ENCODE measurements at regions not wholly inside any gene's neighbourhood (a gene's known extent, or its start where the extent isn't known, plus 50 kb on each side); places are given as distances from the start of the nearest gene placed in this dataset.
"Not testable (repeated sequence)": the region's sequence is repeated elsewhere in the genome, so short reads cannot be mapped to it uniquely, and the experiment has no call there.

- no peak for DNase-seq (ENCODE audit: low read depth, low spot score)
Observed at GRCh38 chr7:148514236-148514635, 76.3 kb upstream of the C7orf33 start.

GRCh38 chr7:148515237-148515636 is 75.3 kb upstream of the C7orf33 start:
- DNase-seq (ENCODE audit: low read depth, low spot score), result no peak

GRCh38 chr7:148515728-148516695 is 74.6 kb upstream of the C7orf33 start:
- no peak for DNase-seq (ENCODE audit: low read depth, low spot score)

GRCh38 chr7:148519386-148519785 is 71.2 kb upstream of the C7orf33 start:
- DNase-seq (ENCODE audit: low read depth, low spot score), result not testable (repeated sequence)

GRCh38 chr7:148521271-148521670 is 69.3 kb upstream of the C7orf33 start:
- DNase-seq (ENCODE audit: low read depth, low spot score), result no peak

GRCh38 chr7:148523550-148523949 is 67.0 kb upstream of the C7orf33 start:
- no peak for DNase-seq (ENCODE audit: low read depth, low spot score)

- DNase-seq (ENCODE audit: low read depth, low spot score), result no peak
Observed at GRCh38 chr7:148524479-148525224, 65.9 kb upstream of the C7orf33 start.

GRCh38 chr7:148527717-148528168 is 62.8 kb upstream of the C7orf33 start:
- DNase-seq (ENCODE audit: low read depth, low spot score), result peak; percentile 76

GRCh38 chr7:148535217-148535616 is 55.3 kb upstream of the C7orf33 start:
- no peak for DNase-seq (ENCODE audit: low read depth, low spot score)

- no peak for DNase-seq (ENCODE audit: low read depth, low spot score)
Observed at GRCh38 chr7:148537435-148537834, 53.1 kb upstream of the C7orf33 start.

- no peak for DNase-seq (ENCODE audit: low read depth, low spot score)
Observed at GRCh38 chr7:148540041-148540738, 50.4 kb upstream of the C7orf33 start.
